ENCODE measurements at regions not wholly inside any gene's neighbourhood (a gene's known extent, or its start where the extent isn't known, plus 50 kb on each side); places are given as distances from the start of the nearest gene placed in this dataset.

DNA sequence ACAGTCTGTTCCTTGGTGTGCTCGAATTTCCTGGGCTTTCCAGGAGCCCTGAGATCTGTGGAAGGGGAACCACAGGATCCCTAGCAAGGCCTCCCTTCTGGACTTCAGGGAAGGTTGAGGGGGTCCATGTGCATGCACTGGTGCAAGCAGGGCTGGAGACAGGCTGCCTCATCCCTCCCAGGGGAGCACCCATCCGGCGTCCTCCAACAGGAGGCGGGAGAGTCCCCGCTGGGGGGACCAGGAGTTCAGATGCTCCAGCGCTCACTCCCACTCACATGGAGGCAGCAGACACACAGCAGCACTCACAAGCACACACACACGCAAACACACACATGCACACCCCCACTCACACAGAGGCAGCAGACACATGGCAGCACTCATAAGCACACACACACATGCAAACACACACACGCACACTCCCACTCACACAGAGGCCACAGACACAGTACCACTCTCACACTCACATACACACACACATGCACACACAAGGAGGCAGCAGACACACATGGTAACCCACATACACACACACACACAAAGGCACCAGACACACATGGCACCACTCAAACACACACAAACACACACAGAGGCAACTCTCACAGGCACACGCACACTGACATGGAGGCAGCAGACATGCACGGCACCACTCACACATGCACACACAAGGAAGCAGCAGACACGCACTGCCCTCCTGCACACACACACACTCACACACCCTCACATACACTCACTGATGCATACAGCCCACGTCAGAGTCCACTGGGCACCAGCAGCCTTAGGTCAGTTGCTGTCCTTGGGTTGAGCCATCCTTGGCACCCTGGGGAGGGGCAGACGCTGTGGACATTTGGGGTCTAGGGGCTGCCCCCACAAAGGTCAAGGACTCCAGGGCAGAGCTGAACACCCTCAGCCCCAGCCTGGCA is 247.0 kb upstream of the PPP2R2D start:
- FAIRE-seq, result no peak

DNA sequence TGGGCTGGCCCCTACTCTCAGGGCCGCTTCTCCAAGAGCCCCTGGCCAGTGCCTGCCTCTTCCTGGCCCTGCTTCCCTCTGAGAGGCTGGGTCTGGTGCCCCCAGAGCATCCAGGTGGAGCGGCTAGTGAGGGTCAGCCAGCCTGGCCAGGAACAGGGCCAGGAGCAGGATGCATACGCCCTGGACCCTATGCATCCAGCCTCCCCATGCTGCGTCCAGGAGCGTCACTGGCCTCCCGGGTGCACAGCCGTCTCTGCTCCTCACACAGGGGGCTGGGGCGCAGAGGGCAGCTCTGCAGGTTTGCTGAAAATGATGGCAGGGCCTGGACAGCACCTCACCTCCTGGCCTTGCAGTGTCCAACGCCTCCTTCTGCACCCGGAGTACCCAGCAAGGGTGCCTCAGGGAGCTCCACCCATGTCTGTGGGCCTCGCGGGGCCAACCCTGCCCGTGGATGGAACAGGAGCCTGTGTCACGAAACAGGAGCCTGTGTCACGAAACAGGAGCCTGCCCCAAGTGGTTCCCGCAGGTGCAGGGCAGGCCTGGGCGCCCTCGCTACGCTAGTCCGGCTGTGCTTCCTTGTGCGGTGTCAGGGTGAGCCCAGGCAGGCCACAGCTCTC is 246.2 kb upstream of the PPP2R2D start:
- no peak for FAIRE-seq

DNA sequence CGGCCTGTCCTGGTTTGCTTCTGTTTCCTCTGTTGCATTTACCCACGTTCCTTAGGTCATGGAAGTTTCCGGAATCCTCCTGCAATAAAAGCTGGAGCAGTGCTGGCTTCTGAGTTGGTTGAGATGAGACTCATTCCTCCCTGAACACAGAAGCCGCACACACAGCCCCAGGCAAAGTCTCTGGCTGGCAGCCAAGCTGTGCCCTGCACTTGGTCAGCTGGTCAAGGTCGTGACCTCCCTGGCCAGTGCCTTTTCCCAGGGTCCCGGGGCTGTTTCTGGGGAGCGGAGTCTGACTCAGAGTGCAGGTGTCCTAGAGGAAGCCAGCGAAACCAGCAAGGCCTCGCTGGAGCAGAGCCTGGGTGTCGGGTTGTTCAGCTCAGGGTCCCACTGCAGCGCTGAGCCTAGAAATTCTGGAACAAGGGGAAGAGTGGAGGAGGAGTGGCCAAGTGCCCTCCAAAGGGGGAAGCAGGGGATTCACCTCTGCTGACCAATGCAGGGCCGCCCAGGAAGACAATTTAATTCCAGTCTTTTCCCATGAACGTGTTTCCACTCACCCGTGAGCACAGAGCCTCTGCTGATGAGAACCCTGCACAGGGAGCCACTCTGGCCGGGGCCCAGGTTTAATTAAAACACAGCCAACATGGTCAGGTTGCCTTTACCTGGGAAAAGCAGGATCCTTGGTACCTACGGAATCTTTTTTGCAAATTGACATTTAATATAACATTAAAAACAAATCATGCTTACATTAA is 245.5 kb upstream of the PPP2R2D start:
- FAIRE-seq, result no peak

GRCh38 chr10:131656009-131656408 is 244.8 kb upstream of the PPP2R2D start:
- FAIRE-seq, result no peak

GRCh38 chr10:131656431-131656841 is 244.4 kb upstream of the PPP2R2D start:
- no peak for FAIRE-seq

DNA sequence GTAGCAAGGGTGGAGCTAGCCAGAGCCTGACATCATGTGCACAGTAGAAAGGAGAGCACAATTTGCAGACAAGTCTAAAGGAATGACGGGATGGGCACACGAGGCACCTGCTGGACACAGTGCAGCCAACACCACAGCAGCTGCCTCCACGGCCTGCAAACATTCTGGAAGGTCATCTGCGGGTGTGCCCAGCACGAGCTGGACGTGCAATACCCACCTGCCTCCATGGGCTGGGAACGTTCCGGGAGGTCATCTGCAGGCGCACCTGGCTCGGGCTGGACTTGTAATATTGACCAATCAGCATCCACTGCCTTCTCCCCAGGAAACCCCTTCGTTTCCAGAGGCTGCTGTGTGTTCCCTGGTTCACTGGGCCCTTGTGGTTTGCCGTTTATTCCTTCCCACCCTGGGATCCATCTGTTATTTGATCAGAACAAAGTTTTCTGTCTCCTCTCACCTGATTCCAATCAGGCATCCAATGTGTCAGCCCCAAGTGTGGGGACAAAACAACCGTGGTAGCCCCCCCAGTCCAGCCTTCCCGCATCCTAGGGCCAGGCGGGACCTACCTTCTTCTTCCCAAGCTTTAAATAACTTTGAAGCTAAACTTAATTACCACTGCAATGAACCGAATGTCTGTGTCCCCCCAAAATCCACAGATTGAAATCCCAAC is 243.4 kb upstream of the PPP2R2D start:
- no peak for FAIRE-seq

- no peak for FAIRE-seq
Measured at GRCh38 chr10:131657985-131658330, 242.8 kb upstream of the PPP2R2D start.

- no peak for FAIRE-seq
Measured at GRCh38 chr10:131658476-131659110, 242.2 kb upstream of the PPP2R2D start.

- no peak for FAIRE-seq
Measured at GRCh38 chr10:131660427-131660826, 240.4 kb upstream of the PPP2R2D start.

GRCh38 chr10:131662851-131663250 is 238.0 kb upstream of the PPP2R2D start:
- FAIRE-seq, result no peak

DNA sequence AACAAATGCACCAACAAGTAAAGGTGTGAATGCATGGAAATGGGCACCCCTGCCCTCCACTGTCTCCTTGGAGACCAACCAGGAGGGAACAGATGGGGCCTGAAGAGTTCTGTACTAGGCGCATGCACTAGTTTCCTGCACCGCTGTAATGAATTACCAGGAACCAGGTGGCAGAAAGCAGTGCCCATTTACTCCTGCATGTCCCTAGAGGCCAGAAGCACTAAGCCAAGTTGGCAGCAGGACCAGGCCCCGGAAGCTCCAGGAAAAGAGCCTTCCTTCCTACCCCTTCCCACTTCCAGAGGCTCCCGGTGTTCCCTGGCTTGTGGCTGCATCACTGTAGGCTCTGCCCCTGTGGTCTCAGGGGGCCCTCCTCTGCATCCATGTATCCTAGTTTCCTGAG is 237.5 kb upstream of the PPP2R2D start:
- FAIRE-seq, result no peak

- FAIRE-seq, result no peak
Measured at GRCh38 chr10:131666091-131666490, 234.7 kb upstream of the PPP2R2D start.

- no peak for FAIRE-seq
Measured at GRCh38 chr10:131667047-131667446, 233.8 kb upstream of the PPP2R2D start.

DNA sequence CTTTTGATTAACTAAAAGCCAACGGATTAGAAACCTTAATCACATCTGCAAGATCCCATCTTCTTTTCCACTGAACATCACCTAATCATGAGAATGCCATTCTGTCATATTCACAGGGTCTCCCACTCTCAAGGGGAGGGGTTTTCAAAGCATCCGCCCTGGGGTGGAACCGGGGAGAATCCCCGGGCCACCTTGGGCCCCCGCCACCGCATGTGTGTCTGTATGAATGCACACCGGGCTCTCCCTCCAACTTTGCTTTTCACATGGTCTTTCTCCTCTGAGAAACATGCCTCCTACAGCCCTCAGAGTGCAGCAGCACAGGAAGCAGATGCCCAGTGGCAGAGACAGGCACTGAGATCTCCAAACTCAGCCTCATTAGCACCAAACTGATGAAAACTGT is 233.2 kb upstream of the PPP2R2D start:
- FAIRE-seq, result no peak

- no peak for FAIRE-seq
Measured at GRCh38 chr10:131668903-131669302, 231.9 kb upstream of the PPP2R2D start.

DNA sequence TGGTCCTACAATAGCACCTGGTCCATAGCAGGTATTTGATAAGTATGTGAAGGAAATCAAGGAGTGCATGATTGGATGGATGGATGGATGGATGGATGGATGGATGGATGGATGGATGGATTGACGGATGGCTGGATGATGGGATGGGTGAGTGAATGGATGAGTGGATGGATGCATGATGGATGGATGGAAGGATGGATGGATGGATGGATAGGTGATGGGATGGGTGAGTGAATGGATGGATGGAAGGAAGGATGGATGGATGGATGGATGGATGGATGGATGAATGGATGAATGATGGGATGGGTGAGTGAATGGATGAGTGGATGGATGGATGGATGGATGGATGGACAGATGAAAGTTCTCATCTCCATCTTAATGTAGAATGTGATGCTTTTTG is 231.0 kb upstream of the PPP2R2D start:
- no peak for FAIRE-seq

GRCh38 chr10:131670341-131670740 is 230.5 kb upstream of the PPP2R2D start:
- no peak for FAIRE-seq

- no peak for FAIRE-seq
Measured at GRCh38 chr10:131673396-131673795, 227.4 kb upstream of the PPP2R2D start.

- no peak for FAIRE-seq
Measured at GRCh38 chr10:131674130-131674529, 226.7 kb upstream of the PPP2R2D start.

GRCh38 chr10:131675104-131675503 is 225.7 kb upstream of the PPP2R2D start:
- no peak for FAIRE-seq

DNA sequence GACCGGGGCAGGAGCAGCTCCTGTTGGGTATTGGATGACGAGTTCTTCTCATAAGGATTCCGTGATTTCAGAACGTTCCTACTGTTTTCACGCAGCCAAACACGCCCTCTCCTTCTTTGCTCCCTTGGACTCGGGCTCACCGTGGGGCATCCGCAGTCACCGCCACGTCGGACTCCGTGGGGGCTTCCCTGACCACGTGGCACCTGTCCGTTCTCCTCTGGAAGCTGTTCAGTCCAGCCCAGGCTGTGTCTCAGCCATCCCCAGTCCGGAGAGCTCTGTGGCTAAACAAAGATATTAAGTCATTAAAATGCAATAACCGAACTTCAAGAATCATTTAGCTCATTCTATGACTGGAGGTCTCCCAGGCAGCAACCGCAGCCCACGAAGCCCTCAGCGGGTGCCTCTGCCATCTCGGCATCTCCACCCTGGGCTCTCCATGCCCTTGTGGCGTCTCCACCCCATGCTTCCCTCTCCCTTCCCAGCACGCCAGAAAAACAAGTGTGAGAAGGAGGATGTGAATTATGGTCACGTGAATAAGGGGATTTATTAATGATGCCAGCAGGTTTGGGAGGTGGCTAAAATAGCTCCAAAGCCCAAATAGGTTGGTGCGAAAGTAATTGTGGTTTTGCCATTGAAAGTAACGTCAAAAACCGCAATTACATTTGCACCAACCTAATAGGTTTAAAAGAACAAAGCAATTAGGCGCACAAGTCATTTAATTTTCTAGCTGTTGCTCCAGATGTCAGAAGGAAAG is 224.6 kb upstream of the PPP2R2D start:
- no peak for FAIRE-seq
